PFSK-1 (cell line): ENCODE measurements at regions not wholly inside any gene's neighbourhood (a gene's known extent, or its start where the extent isn't known, plus 50 kb on each side); places are given as distances from the start of the nearest gene placed in this dataset.

Experiments used
- FOXP2 ChIP-seq: optimal IDR thresholded peaks from 2 replicates; pipeline ENCODE3; 2011; ENCODE audit warnings: borderline replicate concordance, control low read depth, inconsistent platforms; ENCODE audit not compliant: insufficient read depth; ENCODE audit errors: extremely low read length, extremely low read depth
- POLR2AphosphoS5 ChIP-seq: IDR thresholded peaks from 2 replicates; pipeline ENCODE4 v1.6.1; 2012; ENCODE audit warnings: low read depth, mild to moderate bottlenecking, control low read depth, low read length, moderate library complexity
- SIN3A ChIP-seq: IDR thresholded peaks from 2 replicates; pipeline ENCODE4 v1.6.1; 2012; ENCODE audit warnings: mild to moderate bottlenecking, low read length, moderate library complexity, borderline replicate concordance; ENCODE audit not compliant: insufficient read depth
- TAF1 ChIP-seq: IDR thresholded peaks from 2 replicates; pipeline ENCODE4 v1.6.1; 2012; ENCODE audit warnings: low read length, control low read depth, borderline replicate concordance; ENCODE audit not compliant: insufficient read depth
- TF ChIP-seq, protein P1 (sequence below), 2 experiments: IDR thresholded peaks; 2 replicates each; pipeline versions ENCODE4 v1.6.1 to v1.8.0; 2011 to 2012; ENCODE audit warnings: low read depth in 2 of 2, low read length in 2 of 2, control low read depth in 1 of 2, inconsistent platforms in 1 of 2, mild to moderate bottlenecking in 1 of 2, moderate library complexity in 1 of 2; ENCODE audit not compliant: insufficient read depth in 1 of 2

DNA sequence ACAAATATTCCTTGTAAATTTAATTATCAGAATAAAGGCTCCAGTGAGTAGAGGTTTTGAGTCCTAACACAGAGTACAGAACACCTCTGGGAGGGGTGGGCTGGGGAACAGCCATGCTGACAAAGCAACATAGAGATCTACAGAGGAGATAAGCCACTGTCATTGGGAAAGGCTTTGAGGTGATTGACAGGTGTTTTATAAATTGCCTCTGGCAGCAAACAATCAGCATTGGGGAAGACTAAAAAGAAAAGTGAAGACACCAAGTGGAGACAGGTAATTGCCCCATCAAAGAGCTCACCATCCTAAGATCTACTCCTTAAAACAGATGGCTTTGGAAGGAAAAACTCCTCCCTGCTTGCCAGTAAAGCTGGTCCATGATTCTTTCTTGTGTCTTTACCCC, 189.7 kb upstream of the TLE4 start:
- no peak for TF ChIP-seq FOXP2
- TF ChIP-seq TAF1: no peak
- no peak for TF ChIP-seq POLR2AphosphoS5
- TF ChIP-seq, protein P1, sequence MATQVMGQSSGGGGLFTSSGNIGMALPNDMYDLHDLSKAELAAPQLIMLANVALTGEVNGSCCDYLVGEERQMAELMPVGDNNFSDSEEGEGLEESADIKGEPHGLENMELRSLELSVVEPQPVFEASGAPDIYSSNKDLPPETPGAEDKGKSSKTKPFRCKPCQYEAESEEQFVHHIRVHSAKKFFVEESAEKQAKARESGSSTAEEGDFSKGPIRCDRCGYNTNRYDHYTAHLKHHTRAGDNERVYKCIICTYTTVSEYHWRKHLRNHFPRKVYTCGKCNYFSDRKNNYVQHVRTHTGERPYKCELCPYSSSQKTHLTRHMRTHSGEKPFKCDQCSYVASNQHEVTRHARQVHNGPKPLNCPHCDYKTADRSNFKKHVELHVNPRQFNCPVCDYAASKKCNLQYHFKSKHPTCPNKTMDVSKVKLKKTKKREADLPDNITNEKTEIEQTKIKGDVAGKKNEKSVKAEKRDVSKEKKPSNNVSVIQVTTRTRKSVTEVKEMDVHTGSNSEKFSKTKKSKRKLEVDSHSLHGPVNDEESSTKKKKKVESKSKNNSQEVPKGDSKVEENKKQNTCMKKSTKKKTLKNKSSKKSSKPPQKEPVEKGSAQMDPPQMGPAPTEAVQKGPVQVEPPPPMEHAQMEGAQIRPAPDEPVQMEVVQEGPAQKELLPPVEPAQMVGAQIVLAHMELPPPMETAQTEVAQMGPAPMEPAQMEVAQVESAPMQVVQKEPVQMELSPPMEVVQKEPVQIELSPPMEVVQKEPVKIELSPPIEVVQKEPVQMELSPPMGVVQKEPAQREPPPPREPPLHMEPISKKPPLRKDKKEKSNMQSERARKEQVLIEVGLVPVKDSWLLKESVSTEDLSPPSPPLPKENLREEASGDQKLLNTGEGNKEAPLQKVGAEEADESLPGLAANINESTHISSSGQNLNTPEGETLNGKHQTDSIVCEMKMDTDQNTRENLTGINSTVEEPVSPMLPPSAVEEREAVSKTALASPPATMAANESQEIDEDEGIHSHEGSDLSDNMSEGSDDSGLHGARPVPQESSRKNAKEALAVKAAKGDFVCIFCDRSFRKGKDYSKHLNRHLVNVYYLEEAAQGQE (IDR thresholded peaks at IDR 0.05; ENCODE audit: insufficient read depth in 1 of 2, low read depth in 2 of 2, low read length in 2 of 2): no peak
- TF ChIP-seq SIN3A: no peak

DNA sequence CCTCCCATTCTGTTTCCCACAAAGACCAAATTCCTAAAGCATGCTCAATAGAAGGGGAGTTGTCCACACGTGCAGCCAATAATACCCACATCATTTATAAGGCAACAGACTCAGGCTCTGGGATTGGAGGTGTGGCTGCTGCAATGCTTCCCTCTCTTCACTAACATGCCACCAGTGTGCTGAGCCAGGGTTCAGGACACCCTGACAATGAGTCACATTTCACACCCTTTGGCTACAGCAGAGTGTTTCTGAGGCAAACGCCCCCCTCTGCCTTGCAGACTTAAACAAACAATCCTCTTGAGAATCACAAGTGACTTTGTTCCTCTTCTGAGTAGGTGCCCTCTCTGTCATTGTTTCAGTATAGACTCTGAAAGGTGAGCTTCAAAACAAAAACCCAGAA, 189.3 kb upstream of the TLE4 start:
- no peak for TF ChIP-seq TAF1
- TF ChIP-seq SIN3A: no peak
- no peak for TF ChIP-seq POLR2AphosphoS5
- TF ChIP-seq FOXP2: no peak
- TF ChIP-seq, protein P1 (IDR thresholded peaks at IDR 0.05; ENCODE audit: insufficient read depth in 1 of 2, low read depth in 2 of 2, low read length in 2 of 2): no peak

DNA sequence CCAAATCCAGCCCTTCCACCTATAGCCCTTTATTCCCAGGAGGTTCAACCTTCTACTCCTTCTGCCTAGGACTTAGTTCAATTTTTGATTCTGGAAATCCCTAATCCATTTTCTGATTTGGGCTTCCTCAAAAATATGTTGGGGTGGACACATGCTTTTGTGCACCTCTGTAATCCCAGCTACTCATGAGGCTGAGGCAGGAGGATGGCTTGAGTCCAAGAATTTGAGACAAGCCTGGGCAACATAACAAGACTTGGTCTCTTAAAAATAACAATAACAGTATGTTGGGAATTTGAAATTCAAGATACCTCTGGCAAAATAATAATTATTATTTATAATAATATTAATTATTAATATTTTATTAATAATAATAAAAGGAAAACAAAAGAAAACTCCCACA, 188.7 kb upstream of the TLE4 start:
- TF ChIP-seq FOXP2 (no peak), SIN3A (no peak), POLR2AphosphoS5 (no peak), TAF1 (no peak)
- TF ChIP-seq, protein P1 (IDR thresholded peaks at IDR 0.05; ENCODE audit: insufficient read depth in 1 of 2, low read depth in 2 of 2, low read length in 2 of 2): no peak

DNA sequence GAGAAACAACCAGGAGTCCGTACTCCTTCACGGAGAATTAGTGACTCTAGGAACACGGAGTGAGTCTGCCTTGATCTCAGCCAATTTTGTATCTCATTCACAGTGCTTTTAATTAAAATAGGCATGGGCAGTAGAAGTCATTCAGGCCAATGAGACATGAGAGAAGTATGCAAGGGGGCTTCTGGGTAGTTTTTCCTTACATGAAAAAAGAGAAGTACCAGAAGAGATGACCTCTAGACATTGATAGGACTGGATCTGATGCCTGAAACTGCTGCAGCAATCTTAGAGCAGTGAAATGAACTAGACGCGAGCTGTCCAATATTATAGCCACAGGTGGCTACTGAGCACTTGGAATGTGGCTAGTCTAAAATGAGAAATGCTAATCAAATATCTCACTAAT, 187.7 kb upstream of the TLE4 start:
- no peak for TF ChIP-seq POLR2AphosphoS5
- no peak for TF ChIP-seq FOXP2

DNA sequence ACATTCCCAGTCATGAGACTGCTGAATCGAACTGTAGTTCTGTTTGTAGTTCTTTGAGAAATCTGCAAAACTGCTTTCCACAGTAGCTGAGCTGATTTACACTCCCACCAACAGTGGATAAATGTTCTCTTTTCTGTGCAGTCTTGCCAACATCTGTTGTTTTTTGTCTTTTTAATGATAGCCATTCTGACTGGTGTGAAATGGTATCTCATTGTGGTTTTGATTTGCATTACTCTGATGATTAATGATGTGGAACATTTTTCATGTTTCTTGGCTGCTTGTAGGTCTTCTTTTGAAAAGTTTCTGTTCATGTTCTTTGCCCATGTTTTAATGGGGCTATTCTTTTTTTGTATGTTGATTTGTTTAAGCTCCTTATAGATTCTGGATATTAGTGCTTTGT, 187.3 kb upstream of the TLE4 start:
- TF ChIP-seq, protein P1 (IDR thresholded peaks at IDR 0.05; ENCODE audit: insufficient read depth in 1 of 2, low read depth in 2 of 2, low read length in 2 of 2): no peak
- no peak for TF ChIP-seq POLR2AphosphoS5
- TF ChIP-seq FOXP2: no peak
- no peak for TF ChIP-seq TAF1
- no peak for TF ChIP-seq SIN3A
